Naive thymus-derived CD8-positive, alpha-beta T cell (primary cell): ENCODE measurements at regions not wholly inside any gene's neighbourhood (a gene's known extent, or its start where the extent isn't known, plus 50 kb on each side); places are given as distances from the start of the nearest gene placed in this dataset.

Source experiments
- ATAC-seq, 2 donors: fragments of 150-1000 bp; cut with Tn5 transposase in 1 of 2; sonication (Bioruptor Pico), chemical (Tn5 transposase) in 1 of 2; 1 replicate in 1 of 2; 2 replicates in 1 of 2; pipeline ENCODE4 v1.10.0; 2021; ENCODE audit warnings: mild to moderate bottlenecking in 2 of 2, moderate library complexity in 2 of 2
- POLR2A ChIA-PET: fragments of 350-600 bp; sonication (Branson Sonifier 250); formaldehyde crosslinking; loops from one replicate; lab custom pipeline; 2021; ENCODE audit warnings: antibody characterized with exemption; lab: Charles Lee
- DNase-seq, 10 donors: peaks; one replicate each; pipeline versions ENCODE4 v3.0.0 to v3.0.0-alpha.2; 2020 to 2022
- H3K27ac Mint-ChIP-seq, 10 donors: one replicate each; pipeline ENCODE4 v1.8.0; 2020 to 2022; ENCODE audit warnings: mild to moderate bottlenecking in 10 of 10, mixed read lengths in 10 of 10, moderate library complexity in 4 of 10, inconsistent platforms in 1 of 10
- H3K27me3 Mint-ChIP-seq, 5 donors: one replicate each; pipeline ENCODE4 v1.8.0; 2021 to 2022; ENCODE audit warnings: mixed read lengths in 5 of 5
- H3K36me3 Mint-ChIP-seq, 3 donors: one replicate each; pipeline ENCODE4 v1.8.0; 2020 to 2022; ENCODE audit warnings: mixed read lengths in 3 of 3, mild to moderate bottlenecking in 2 of 3, inconsistent platforms in 1 of 3
- H3K4me1 Mint-ChIP-seq, 4 donors: one replicate each; pipeline ENCODE4 v1.8.0; 2021 to 2022; ENCODE audit warnings: mixed read lengths in 4 of 4
- H3K4me3 Mint-ChIP-seq, 10 donors: one replicate each; pipeline ENCODE4 v1.8.0; 2020 to 2022; ENCODE audit warnings: mild to moderate bottlenecking in 10 of 10, mixed read lengths in 10 of 10, moderate library complexity in 6 of 10, inconsistent platforms in 1 of 10
- H3K9me3 Mint-ChIP-seq, 9 donors: one replicate each; pipeline ENCODE4 v1.8.0; 2020 to 2022; ENCODE audit warnings: mixed read lengths in 9 of 9, mild to moderate bottlenecking in 3 of 9, inconsistent platforms in 1 of 9, moderate library complexity in 1 of 9

- ATAC-seq (no peak), DNase-seq (no peak)
- H3K9me3 Mint-ChIP-seq: peaks cover 0 to 33% (median 10%) of the 10 kb centered on the region in 9 donors
- H3K36me3 Mint-ChIP-seq: peaks cover 0 to 5% (median 0%) of the 10 kb centered on the region in 3 donors
- POLR2A ChIA-PET: no interaction called here
- H3K27ac Mint-ChIP-seq: no peak overlapping the region
- H3K27me3 Mint-ChIP-seq: peaks cover 10 to 54% (median 28%) of the 10 kb centered on the region in 5 donors
- H3K4me1 Mint-ChIP-seq: no peaks in the 10 kb centered on the region
- no peak overlapping the region for H3K4me3 Mint-ChIP-seq
These were observed 741.7 kb downstream of the MATN1 start for GRCh38 chr1:29981586-29982239.

DNA sequence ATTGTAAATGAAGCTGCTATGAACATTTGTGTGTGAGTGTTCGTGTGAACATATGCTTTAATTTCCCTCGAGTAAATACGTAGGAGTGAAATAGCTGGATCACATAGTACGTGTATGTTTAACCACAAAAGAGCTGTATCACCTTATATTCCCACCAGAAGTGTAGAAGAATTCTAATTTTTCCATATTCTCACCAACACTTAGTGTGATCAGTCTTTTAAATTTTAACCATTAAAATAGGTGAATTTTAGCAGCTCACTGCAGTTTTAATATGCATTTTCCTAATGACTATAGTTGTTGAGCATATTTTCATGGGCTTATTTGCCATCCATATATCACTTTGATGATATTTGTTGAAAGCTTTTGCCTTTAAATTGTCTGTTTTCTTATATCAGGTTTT, 741.2 kb downstream of the PTPRU start:
- peaks cover 5 to 21% (median 14%) of the 10 kb centered on the region in 5 donors for H3K27me3 Mint-ChIP-seq
- no peak overlapping the region for H3K4me3 Mint-ChIP-seq
- H3K27ac Mint-ChIP-seq: no peak overlapping the region
- peaks cover 0 to 38% (median 12%) of the 10 kb centered on the region in 9 donors for H3K9me3 Mint-ChIP-seq
- H3K36me3 Mint-ChIP-seq: no peaks in the 10 kb centered on the region
- POLR2A ChIA-PET: no interaction called here
- ATAC-seq (no peak), DNase-seq (no peak)
- no peaks in the 10 kb centered on the region for H3K4me1 Mint-ChIP-seq

DNA sequence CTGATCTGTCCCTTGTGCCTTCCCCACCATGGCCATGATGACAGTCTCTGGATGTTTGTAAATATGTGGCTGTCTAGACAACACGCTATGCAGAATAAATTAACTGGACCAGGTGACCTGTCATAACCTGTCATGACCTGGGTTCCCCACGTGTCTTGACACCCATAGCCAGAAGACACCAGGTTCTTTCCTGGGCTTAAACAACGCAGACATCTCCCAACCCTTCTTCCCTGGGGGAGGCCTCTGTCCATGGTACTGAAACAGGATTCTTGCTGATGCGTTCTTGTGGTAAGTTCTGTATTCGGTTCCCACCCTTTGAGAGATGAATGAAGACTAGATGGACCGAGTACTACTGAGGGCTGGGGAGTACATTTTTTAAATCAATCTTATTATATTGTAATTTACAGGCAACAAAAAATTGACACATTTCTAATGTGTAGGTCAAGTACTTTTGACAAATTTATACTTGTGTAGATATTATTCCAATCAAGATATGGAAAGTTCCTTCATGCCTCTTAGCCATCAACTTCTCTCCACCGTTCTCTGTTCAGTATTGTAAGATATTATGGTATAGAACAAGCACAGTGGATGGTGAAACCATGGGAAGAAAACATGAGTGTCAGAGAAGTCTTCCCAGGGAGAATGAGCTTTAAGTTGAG, 738.8 kb downstream of the PTPRU start:
- peak overlapping the region in 1 of 10 donors; percentile 13 for H3K27ac Mint-ChIP-seq
- ATAC-seq (no peak), DNase-seq (peak in 2 of 10 donors; percentile 3 to 6)
- H3K4me3 Mint-ChIP-seq: no peak overlapping the region
- POLR2A ChIA-PET: no interaction called here
- H3K4me1 Mint-ChIP-seq: no peaks in the 10 kb centered on the region
- no peaks in the 10 kb centered on the region for H3K36me3 Mint-ChIP-seq
- peaks cover 9 to 26% (median 11%) of the 10 kb centered on the region in 5 donors for H3K27me3 Mint-ChIP-seq
- H3K9me3 Mint-ChIP-seq: peaks cover 0 to 24% (median 8%) of the 10 kb centered on the region in 9 donors

GRCh38 chr1:29974316-29974724, 738.0 kb downstream of the PTPRU start:
- no peak overlapping the region for H3K4me3 Mint-ChIP-seq
- H3K27me3 Mint-ChIP-seq: peaks cover 8 to 30% (median 9%) of the 10 kb centered on the region in 5 donors
- no peak overlapping the region for H3K27ac Mint-ChIP-seq
- no peak for DNase-seq
- no peaks in the 10 kb centered on the region for H3K36me3 Mint-ChIP-seq
- no peaks in the 10 kb centered on the region for H3K4me1 Mint-ChIP-seq
- peaks cover 0 to 24% (median 8%) of the 10 kb centered on the region in 9 donors for H3K9me3 Mint-ChIP-seq
- ATAC-seq: no peak
- POLR2A ChIA-PET: no interaction called here

DNA sequence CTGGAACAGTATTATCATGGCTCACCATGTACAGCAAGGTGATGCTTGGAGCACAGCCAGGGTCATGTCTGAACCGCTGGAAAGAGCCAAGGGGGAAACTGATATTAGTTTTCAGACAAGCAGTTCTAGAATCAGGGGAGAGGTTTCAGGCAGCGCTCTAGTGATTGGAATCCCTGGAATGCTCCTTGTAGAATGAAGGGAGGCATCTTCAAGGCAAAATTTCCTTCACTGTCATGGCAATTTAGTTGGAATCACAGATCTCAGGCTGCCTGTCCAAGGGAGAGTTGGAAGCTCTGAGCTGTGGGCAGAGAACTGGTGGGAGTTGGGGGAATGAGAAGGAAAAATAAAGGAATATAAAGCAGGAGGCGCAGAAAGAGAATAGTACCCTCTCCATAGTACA, 737.1 kb downstream of the PTPRU start:
- peaks cover 8 to 34% (median 9%) of the 10 kb centered on the region in 5 donors for H3K27me3 Mint-ChIP-seq
- no peak for ATAC-seq
- no peak for DNase-seq
- POLR2A ChIA-PET: no interaction called here
- no peaks in the 10 kb centered on the region for H3K36me3 Mint-ChIP-seq
- no peak overlapping the region for H3K27ac Mint-ChIP-seq
- peaks cover 0 to 22% (median 8%) of the 10 kb centered on the region in 9 donors for H3K9me3 Mint-ChIP-seq
- no peaks in the 10 kb centered on the region for H3K4me1 Mint-ChIP-seq
- no peak overlapping the region for H3K4me3 Mint-ChIP-seq

- peaks cover 0 to 16% (median 8%) of the 10 kb centered on the region in 9 donors for H3K9me3 Mint-ChIP-seq
- POLR2A ChIA-PET: no interaction called here
- ATAC-seq: no peak
- H3K4me3 Mint-ChIP-seq: no peak overlapping the region
- H3K36me3 Mint-ChIP-seq: no peaks in the 10 kb centered on the region
- no peaks in the 10 kb centered on the region for H3K4me1 Mint-ChIP-seq
- no peak overlapping the region for H3K27ac Mint-ChIP-seq
- peaks cover 8 to 34% (median 9%) of the 10 kb centered on the region in 5 donors for H3K27me3 Mint-ChIP-seq
- no peak for DNase-seq
These were observed 736.2 kb downstream of the PTPRU start for GRCh38 chr1:29972421-29973053.

GRCh38 chr1:29971703-29972102, 735.4 kb downstream of the PTPRU start:
- peaks cover 8 to 34% (median 9%) of the 10 kb centered on the region in 5 donors for H3K27me3 Mint-ChIP-seq
- no peaks in the 10 kb centered on the region for H3K4me1 Mint-ChIP-seq

GRCh38 chr1:29970747-29971325, 734.5 kb downstream of the PTPRU start:
- Mint-ChIP-seq H3K36me3 (no peaks in the 10 kb centered on the region), H3K27ac (no peak overlapping the region), H3K4me3 (no peak overlapping the region), H3K27me3 (peaks cover 9 to 34% (median 13%) of the 10 kb centered on the region in 5 donors), H3K4me1 (no peaks in the 10 kb centered on the region), H3K9me3 (peaks cover 0 to 14% (median 5%) of the 10 kb centered on the region in 9 donors)
- ATAC-seq: no peak
- DNase-seq: no peak
- POLR2A ChIA-PET: no interaction called here

More at GRCh38 chr1:29971703-29972102, 735.4 kb downstream of the PTPRU start:
- POLR2A ChIA-PET: no interaction called here
- H3K36me3 Mint-ChIP-seq: no peaks in the 10 kb centered on the region
- no peak for ATAC-seq
- DNase-seq: no peak
- H3K4me3 Mint-ChIP-seq: no peak overlapping the region
- H3K27ac Mint-ChIP-seq: no peak overlapping the region
- peaks cover 0 to 14% (median 5%) of the 10 kb centered on the region in 9 donors for H3K9me3 Mint-ChIP-seq

DNA sequence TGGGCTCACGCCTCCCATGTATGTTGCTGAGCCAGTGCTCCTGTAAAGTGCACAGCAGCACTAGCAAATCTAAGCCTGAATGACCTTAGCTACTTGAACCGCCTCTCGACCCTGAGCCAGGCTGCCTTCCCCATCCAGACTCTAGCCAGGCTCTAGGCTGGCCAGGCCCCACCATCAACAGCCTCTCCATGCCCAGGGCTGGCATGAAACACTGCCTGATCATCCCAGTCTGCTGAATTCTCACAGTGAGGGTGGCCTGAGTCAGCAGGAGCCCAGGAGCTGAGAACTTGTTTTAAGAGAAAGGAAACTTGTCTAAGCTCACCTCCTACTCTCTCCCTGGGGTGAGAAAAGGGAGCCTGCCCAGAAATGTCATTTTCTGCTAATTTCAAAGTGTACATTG, 733.3 kb downstream of the PTPRU start:
- ATAC-seq (no peak), DNase-seq (no peak)
- peaks cover 0 to 8% (median 0%) of the 10 kb centered on the region in 9 donors for H3K9me3 Mint-ChIP-seq
- H3K4me3 Mint-ChIP-seq: no peak overlapping the region
- no peak overlapping the region for H3K27ac Mint-ChIP-seq
- no peaks in the 10 kb centered on the region for H3K36me3 Mint-ChIP-seq
- no peaks in the 10 kb centered on the region for H3K4me1 Mint-ChIP-seq
- H3K27me3 Mint-ChIP-seq: peaks cover 9 to 35% (median 13%) of the 10 kb centered on the region in 5 donors
- POLR2A ChIA-PET: no interaction called here

- Mint-ChIP-seq H3K27ac (no peak overlapping the region), H3K9me3 (peaks cover 0 to 2% (median 0%) of the 10 kb centered on the region in 9 donors), H3K4me3 (no peak overlapping the region), H3K36me3 (no peaks in the 10 kb centered on the region), H3K4me1 (peaks cover 0 to 2% (median 0%) of the 10 kb centered on the region in 4 donors), H3K27me3 (peaks cover 8 to 40% (median 19%) of the 10 kb centered on the region in 5 donors)
- no peak for ATAC-seq
- POLR2A ChIA-PET: no interaction called here
- DNase-seq: no peak
These were observed 730.9 kb downstream of the PTPRU start for GRCh38 chr1:29967261-29967660.

DNA sequence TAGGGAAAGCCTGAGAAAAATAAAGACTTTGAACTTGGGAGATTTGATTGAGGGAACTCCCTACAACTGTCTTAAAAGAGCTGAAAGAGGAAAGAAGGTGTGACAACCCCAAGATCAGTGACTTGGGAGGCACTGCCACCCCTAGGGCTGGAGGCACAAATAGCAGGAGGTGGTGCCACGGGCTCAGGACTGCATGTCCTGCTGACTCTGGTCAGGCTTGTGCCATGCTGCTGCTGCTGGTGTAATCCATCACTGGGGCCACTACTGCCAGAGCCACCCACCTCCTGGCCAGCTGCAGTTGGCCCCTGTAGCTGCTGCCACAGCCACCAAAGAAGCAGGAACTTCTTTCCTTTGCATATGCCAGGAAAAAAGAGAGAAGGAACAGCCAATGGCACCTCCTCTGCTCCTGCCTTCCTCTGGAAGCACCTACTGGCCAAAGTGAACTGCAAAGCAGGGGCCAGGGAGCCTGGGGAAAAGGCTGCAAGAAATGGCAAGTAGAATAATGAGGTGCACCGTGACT, 730.3 kb downstream of the PTPRU start:
- POLR2A ChIA-PET: no interaction called here
- peaks cover 7 to 38% (median 21%) of the 10 kb centered on the region in 5 donors for H3K27me3 Mint-ChIP-seq

DNA sequence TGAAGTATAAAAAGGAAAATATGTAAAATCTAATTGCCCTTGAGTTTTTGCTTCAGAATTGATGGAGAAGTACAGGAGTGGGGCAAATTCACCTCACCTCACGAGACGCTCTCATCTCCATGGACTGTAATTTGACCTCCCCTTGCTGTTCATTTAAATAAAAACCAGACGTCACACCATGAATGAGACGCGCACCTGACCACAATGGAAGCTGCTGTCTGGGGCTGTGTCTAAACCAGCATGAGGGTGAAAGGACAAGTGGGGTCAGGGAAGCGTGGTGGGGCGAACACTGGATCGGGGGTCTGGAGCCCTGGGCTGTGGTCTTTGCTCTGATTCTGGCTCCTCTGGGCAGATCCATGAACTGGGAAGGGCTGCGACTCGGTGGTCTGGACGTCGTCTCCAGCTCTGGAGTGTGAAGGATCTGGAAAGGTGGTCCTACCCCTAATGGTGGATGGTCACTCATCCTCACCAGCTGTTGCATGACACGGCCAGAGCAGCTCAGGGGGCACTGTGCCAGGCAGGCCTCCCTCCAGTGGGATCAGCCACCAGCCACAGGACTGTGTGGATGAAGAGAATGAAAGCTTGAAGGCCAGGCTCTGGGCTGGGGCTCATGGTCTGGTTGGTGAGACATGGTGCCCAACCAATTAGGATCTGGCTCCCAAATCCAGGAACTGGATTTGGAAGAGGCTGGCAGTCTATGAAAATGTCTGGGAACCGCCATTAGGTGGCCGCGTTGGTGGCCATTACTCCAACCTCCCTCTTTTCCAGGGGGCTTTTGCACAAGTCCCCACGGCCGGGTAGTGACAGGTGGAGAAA, 728.6 kb downstream of the PTPRU start:
- Mint-ChIP-seq H3K9me3 (no peaks in the 10 kb centered on the region), H3K4me1 (peaks cover 0 to 2% (median 0%) of the 10 kb centered on the region in 4 donors), H3K27me3 (peaks cover 1 to 34% (median 12%) of the 10 kb centered on the region in 5 donors), H3K4me3 (no peak overlapping the region), H3K36me3 (no peaks in the 10 kb centered on the region), H3K27ac (no peak overlapping the region)
- POLR2A ChIA-PET: no interaction called here
- DNase-seq: no peak
- no peak for ATAC-seq

More for the DNA sequence above, 730.3 kb downstream of the PTPRU start:
- ATAC-seq (no peak), DNase-seq (no peak)
- no peak overlapping the region for H3K27ac Mint-ChIP-seq
- no peak overlapping the region for H3K4me3 Mint-ChIP-seq
- H3K9me3 Mint-ChIP-seq: peaks cover 0 to under 1% (median 0%) of the 10 kb centered on the region in 9 donors
- no peaks in the 10 kb centered on the region for H3K36me3 Mint-ChIP-seq
- peaks cover 0 to 2% (median 0%) of the 10 kb centered on the region in 4 donors for H3K4me1 Mint-ChIP-seq
